ENCODE measurements at regions not wholly inside any gene's neighbourhood (a gene's known extent, or its start where the extent isn't known, plus 50 kb on each side); places are given as distances from the start of the nearest gene placed in this dataset.

GRCh38 chr17:14873540-14873939 lies 391.6 kb downstream of the PMP22 start:
- POLR2A ChIA-PET: no interaction called here
- Histone ChIP-seq H3K36me3 (replicated peaks in 1 of 2; ENCODE audit: control insufficient read depth in 1 of 2, insufficient read depth in 2 of 2, low read length in 2 of 2) (no peaks in the 10 kb centered on the region), H4K20me1 (ENCODE audit: insufficient read depth, low read length) (no peaks in the 10 kb centered on the region), H3K9me3 (ENCODE audit: low read length) (no peaks in the 10 kb centered on the region), H2AFZ (ENCODE audit: low read length) (no peak overlapping the region), H3K79me2 (ENCODE audit: insufficient read depth, low read length) (no peaks in the 10 kb centered on the region), H3K27ac (ENCODE audit: extremely low read length, insufficient read depth, low read length) (no peak overlapping the region), H3K4me1 (ENCODE audit: insufficient read depth, low read length) (peaks cover 9% of the 10 kb centered on the region), H3K4me2 (ENCODE audit: low read depth, low read length) (no peak overlapping the region), H3K27me3 (ENCODE audit: control insufficient read depth in 1 of 2, insufficient read depth in 2 of 2, low read length in 2 of 2) (0 out of 5 replicates have a peak, but pooled peaks cover 0 to 4% of the 10 kb centered on the region in 2 experiments), H3K4me3 (replicated peaks in 1 of 3; ENCODE audit: insufficient read depth in 1 of 3, low read depth in 2 of 3, low read length in 3 of 3) (no peak overlapping the region), H3K9ac (ENCODE audit: insufficient read depth, low read depth, low read length) (no peak overlapping the region)
- no peak for FAIRE-seq
- no peak for DNase-seq (ENCODE audit: low spot score)
- WGBS (ENCODE audit: low lambda C conversion rate): 33% methylated on average over 3 of the region's 3 CpGs
- in situ Hi-C loops (cut with HindIII; ENCODE audit: extremely low pct_ligation_motif_present, low pct_unique_long_range_greater_than_20kb) (no loop called here), intact Hi-C loops (cut with micrococcal nuclease; ENCODE audit: unreplicated experiment) (no loop called here)
- no peak for TF ChIP-seq CEBPG (CRISPR knock-in tag; IDR thresholded peaks at IDR 0.05)
- CTCF ChIA-PET (ENCODE audit: low intra/inter-chr PET ratio, low total read pairs): no interaction called here
- no peak for ATAC-seq
- no TSS peak for BruUV-seq (replicated peaks)

GRCh38 chr17:14871921-14872320 lies 393.2 kb downstream of the PMP22 start:
- H3K4me1 ChIP-seq (ENCODE audit: insufficient read depth, low read length): peaks cover 9% of the 10 kb centered on the region
- H3K27me3 ChIP-seq (ENCODE audit: control insufficient read depth in 1 of 2, insufficient read depth in 2 of 2, low read length in 2 of 2): 0 out of 5 replicates have a peak, but pooled peaks cover 0 to 4% of the 10 kb centered on the region in 2 experiments
- no peak for TF ChIP-seq NR2F6 (IDR thresholded peaks at IDR 0.05)
- no peak for TF ChIP-seq NR2F6 (CRISPR knock-in tag; IDR thresholded peaks at IDR 0.05)
- TF ChIP-seq ZEB1 (IDR thresholded peaks at IDR 0.05; ENCODE audit: insufficient replicate concordance, low read depth): no peak
- TF ChIP-seq ZNF407 (CRISPR knock-in tag; IDR thresholded peaks at IDR 0.05; ENCODE audit: not compliant biosample characterization): no peak
- TF ChIP-seq MED8 (CRISPR knock-in tag; IDR thresholded peaks at IDR 0.05; ENCODE audit: insufficient replicate concordance): no peak
- TF ChIP-seq TEF (CRISPR knock-in tag; IDR thresholded peaks at IDR 0.05): no peak
- TF ChIP-seq BRF2 (CRISPR knock-in tag; IDR thresholded peaks at IDR 0.05): no peak
- TF ChIP-seq MZF1 (CRISPR knock-in tag; IDR thresholded peaks at IDR 0.05; ENCODE audit: borderline replicate concordance): no peak
- TF ChIP-seq ZNF674 (CRISPR knock-in tag; IDR thresholded peaks at IDR 0.05; ENCODE audit: low read depth): no peak

More at GRCh38 chr17:14871921-14872320, 393.2 kb downstream of the PMP22 start:
- Histone ChIP-seq H3K9ac (ENCODE audit: insufficient read depth, low read depth, low read length) (no peak overlapping the region), H3K4me3 (replicated peaks in 1 of 3; ENCODE audit: insufficient read depth in 1 of 3, low read depth in 2 of 3, low read length in 3 of 3) (no peak overlapping the region), H3K27ac (ENCODE audit: extremely low read length, insufficient read depth, low read length) (no peak overlapping the region), H3K4me2 (ENCODE audit: low read depth, low read length) (no peak overlapping the region), H3K79me2 (ENCODE audit: insufficient read depth, low read length) (no peaks in the 10 kb centered on the region), H3K9me3 (ENCODE audit: low read length) (no peaks in the 10 kb centered on the region), H2AFZ (ENCODE audit: low read length) (no peak overlapping the region), H3K36me3 (replicated peaks in 1 of 2; ENCODE audit: control insufficient read depth in 1 of 2, insufficient read depth in 2 of 2, low read length in 2 of 2) (no peaks in the 10 kb centered on the region), H4K20me1 (ENCODE audit: insufficient read depth, low read length) (no peaks in the 10 kb centered on the region)
- in situ Hi-C loops (cut with HindIII; ENCODE audit: extremely low pct_ligation_motif_present, low pct_unique_long_range_greater_than_20kb) (no loop called here), intact Hi-C loops (cut with micrococcal nuclease; ENCODE audit: unreplicated experiment) (no loop called here)
- WGBS (ENCODE audit: low lambda C conversion rate): 24% methylated on average over 2 of the region's 2 CpGs
- no TSS peak for BruUV-seq (replicated peaks)
- ATAC-seq (no peak), DNase-seq (ENCODE audit: low spot score) (no peak), FAIRE-seq (no peak)
- POLR2A ChIA-PET: no interaction called here
- CTCF ChIA-PET (ENCODE audit: low intra/inter-chr PET ratio, low total read pairs): no interaction called here

All from HepG2 (cell line).